IMR-90 (cell line): ENCODE measurements at regions not wholly inside any gene's neighbourhood (a gene's known extent, or its start where the extent isn't known, plus 50 kb on each side); places are given as distances from the start of the nearest gene placed in this dataset.

Experiments
- ATAC-seq: fragments of 200-7000 bp; cut with Tn5 transposase; 2 replicates; pipeline ENCODE4 v1.9.1; 2020; ENCODE audit warnings: low read depth, mild to moderate bottlenecking, moderate library complexity
- BruUV-seq: library from RNA; stranded (reverse); fragments of 400-500 nt; replicated peaks from 2 replicates; lab custom pipeline; 2021; lab: Mats Ljungman, UMichigan
- CTCF ChIA-PET: fragments of 300-600 bp; formaldehyde crosslinking; extraction: SDS; loops from one replicate; lab custom pipeline; 2021; ENCODE audit warnings: antibody characterized with exemption; lab: Yijun Ruan, JAX
- POLR2A ChIA-PET: fragments of 300-600 bp; sonication (Branson Sonifier 250); formaldehyde crosslinking; loops from one replicate; lab custom pipeline; 2022; ENCODE audit warnings: antibody characterized with exemption; ENCODE audit not compliant: unreplicated experiment; lab: Charles Lee
- DNase-seq: peaks from one replicate; pipeline ENCODE4 v3.0.0; 2013
- H2AFZ ChIP-seq: replicated peaks from 2 replicates; pipeline ENCODE3; 2013; ENCODE audit warnings: low read length, mild to moderate bottlenecking; ENCODE audit not compliant: poor library complexity
- H2AK5ac ChIP-seq: 2 replicates; pipeline ENCODE4 v1.6.1; 2013; ENCODE audit warnings: low read depth, low read length, inconsistent platforms
- H2AK9ac ChIP-seq: replicated peaks from 2 replicates; pipeline ENCODE3; 2013; ENCODE audit warnings: mild to moderate bottlenecking, low read depth, low read length, moderate library complexity; ENCODE audit not compliant: poor library complexity
- H2BK120ac ChIP-seq: 2 replicates; pipeline ENCODE4 v1.6.1; 2013; ENCODE audit warnings: low read depth, low read length, inconsistent platforms
- H2BK15ac ChIP-seq: 3 replicates; pipeline ENCODE4 v1.6.1; 2013; ENCODE audit warnings: low read depth, low read length, inconsistent platforms
- H2BK20ac ChIP-seq: 2 replicates; pipeline ENCODE4 v1.6.1; 2013; ENCODE audit warnings: low read depth, mild to moderate bottlenecking, inconsistent platforms, low read length, moderate library complexity
- H2BK5ac ChIP-seq: 2 replicates; pipeline ENCODE4 v1.6.1; 2013; ENCODE audit warnings: mild to moderate bottlenecking, low read depth, low read length, inconsistent platforms; ENCODE audit not compliant: poor library complexity, severe bottlenecking
- H3K14ac ChIP-seq: replicated peaks from 2 replicates; pipeline ENCODE4 v1.6.1; 2013; ENCODE audit warnings: low read depth, low read length, inconsistent platforms
- H3K18ac ChIP-seq: 2 replicates; pipeline ENCODE4 v1.6.1; 2013; ENCODE audit warnings: low read depth, low read length, control low read depth
- H3K23ac ChIP-seq: 2 replicates; pipeline ENCODE4 v1.6.1; 2013; ENCODE audit warnings: low read depth, low read length, inconsistent platforms
- H3K27ac ChIP-seq: 2 replicates; pipeline ENCODE4 v1.5.1; 2013; ENCODE audit warnings: mild to moderate bottlenecking, control low read depth, low read length; ENCODE audit not compliant: insufficient read depth
- H3K27me3 ChIP-seq: 2 replicates; pipeline ENCODE4 v1.6.1; 2013; ENCODE audit warnings: low read length; ENCODE audit not compliant: control insufficient read depth, insufficient read depth
- H3K36me3 ChIP-seq: 2 replicates; pipeline ENCODE4 v1.6.1; 2013; ENCODE audit warnings: low read length, mixed read lengths; ENCODE audit not compliant: control insufficient read depth, insufficient read depth
- H3K4ac ChIP-seq: 2 replicates; pipeline ENCODE4 v1.6.1; 2013; ENCODE audit warnings: low read depth, low read length, inconsistent platforms
- H3K4me1 ChIP-seq: 2 replicates; pipeline ENCODE4 v1.6.1; 2013; ENCODE audit warnings: low read length, mixed read lengths; ENCODE audit not compliant: control insufficient read depth, insufficient read depth
- H3K4me2 ChIP-seq: 2 replicates; pipeline ENCODE4 v1.6.1; 2013; ENCODE audit warnings: low read depth, mild to moderate bottlenecking, control low read depth, low read length, moderate library complexity
- H3K4me3 ChIP-seq: 2 replicates; pipeline ENCODE4 v1.5.1; 2013; ENCODE audit warnings: low read depth, mild to moderate bottlenecking, control low read depth, low read length, moderate library complexity; ENCODE audit not compliant: insufficient read depth
- H3K56ac ChIP-seq: 2 replicates; pipeline ENCODE4 v1.6.1; 2013; ENCODE audit warnings: low read length, inconsistent platforms; ENCODE audit not compliant: insufficient read depth; ENCODE audit errors: extremely low read depth
- H3K79me1 ChIP-seq, 2 experiments: 2 replicates each; pipeline ENCODE4 v1.6.1; 2013; ENCODE audit warnings: low read length in 2 of 2, inconsistent platforms in 1 of 2, low read depth in 1 of 2
- H3K9ac ChIP-seq: 2 replicates; pipeline ENCODE4 v1.6.1; 2013; ENCODE audit warnings: low read depth, low read length, control low read depth
- H3K9me1 ChIP-seq: 2 replicates; pipeline ENCODE4 v1.6.1; 2013; ENCODE audit warnings: low read length, inconsistent platforms; ENCODE audit not compliant: insufficient read depth
- H3K9me3 ChIP-seq: 2 replicates; pipeline ENCODE4 v1.6.1; 2013; ENCODE audit warnings: low read length; ENCODE audit not compliant: control insufficient read depth, insufficient read depth
- H4K20me1 ChIP-seq: 2 replicates; pipeline ENCODE4 v1.6.1; 2013; ENCODE audit warnings: low read length, inconsistent platforms; ENCODE audit not compliant: insufficient read depth
- H4K5ac ChIP-seq: 2 replicates; pipeline ENCODE4 v1.6.1; 2013; ENCODE audit warnings: mild to moderate bottlenecking, low read depth, low read length, control low read depth
- H4K8ac ChIP-seq, 2 experiments: 2 replicates each; pipeline ENCODE4 v1.6.1; 2013; ENCODE audit warnings: low read depth in 2 of 2, low read length in 2 of 2, control low read depth in 1 of 2, inconsistent platforms in 1 of 2
- H4K91ac ChIP-seq: 2 replicates; pipeline ENCODE4 v1.6.1; 2013; ENCODE audit warnings: low read depth, low read length, inconsistent platforms; ENCODE audit not compliant: insufficient read depth
- RAD21 ChIP-seq: IDR thresholded peaks from 2 replicates; pipeline ENCODE4 v1.6.1; 2012; ENCODE audit warnings: low read length, improper control_type of control experiment
- RCOR1 ChIP-seq: IDR thresholded peaks from 2 replicates; pipeline ENCODE4 v1.6.1; 2012; ENCODE audit warnings: mild to moderate bottlenecking, low read length, improper control_type of control experiment; ENCODE audit not compliant: insufficient replicate concordance
- WGBS, 2 experiments: methylation state at CpG; one replicate each; pipeline versions ENCODE4 v1.1.5 to v1.1.7; 2013; ENCODE audit warnings: missing lambda C conversion rate in 2 of 2; ENCODE audit not compliant: insufficient read length in 1 of 2; ENCODE audit errors: extremely low coverage in 2 of 2; 5-methylcytosine and 5-hydroxymethylcytosine counted together
- dilution Hi-C: fragments of 300-500 bp; cut with HindIII; formaldehyde crosslinking; loops from one replicate; pipeline ENCODE4 v1.14.3; 2018; ENCODE audit warnings: low sequenced_read_pairs; ENCODE audit not compliant: unreplicated experiment
- in situ Hi-C: fragments of 300-500 bp; cut with MboI; formaldehyde crosslinking; loops from 3 replicates; pipeline ENCODE4 v1.14.3; 2019; ENCODE audit warnings: low sequenced_read_pairs, inconsistent platforms, mixed read lengths
- intact Hi-C: fragments of 100-400 bp; cut with micrococcal nuclease; formaldehyde crosslinking; loops from 2 replicates; pipeline ENCODE4 v1.10.0; 2022

GRCh38 chr10:123550675-123551096 lies 115.5 kb upstream of the GPR26 start:
- Histone ChIP-seq H3K79me1 (no peaks in the 10 kb centered on the region), H3K27me3 (no peaks in the 10 kb centered on the region), H2BK20ac (no peak overlapping the region), H3K36me3 (no peaks in the 10 kb centered on the region), H3K9ac (no peak overlapping the region), H4K91ac (no peak overlapping the region), H3K23ac (no peak overlapping the region), H4K20me1 (no peaks in the 10 kb centered on the region), H2AFZ (no peak overlapping the region), H3K4me2 (no peak overlapping the region), H2BK5ac (no peak overlapping the region), H3K4me1 (no peaks in the 10 kb centered on the region), H3K18ac (no peak overlapping the region), H3K9me1 (no peaks in the 10 kb centered on the region), H3K27ac (no peak overlapping the region), H4K8ac (no peak overlapping the region), H2AK5ac (no peak overlapping the region), H3K9me3 (peaks cover 5% of the 10 kb centered on the region; the same call in 1 of the 2 replicates), H3K4me3 (no peak overlapping the region), H2BK15ac (no peak overlapping the region), H2AK9ac (no peak overlapping the region), H2BK120ac (no peak overlapping the region), H3K56ac (no peak overlapping the region), H4K5ac (no peak overlapping the region), H3K4ac (no peak overlapping the region), H3K14ac (no peak overlapping the region)
- ATAC-seq = no peak
- CTCF ChIA-PET = no interaction called here
- intact Hi-C loops (no loop called here), dilution Hi-C loops (no loop called here), in situ Hi-C loops (loop anchor here (5.0 to 25.0 kb wide), 3 partner anchors 418 to 888 kb away; a partner anchor contains a TSS)
- no peak for DNase-seq
- TF ChIP-seq RAD21 (no peak), RCOR1 (no peak)
- POLR2A ChIA-PET = no interaction called here
- no TSS peak for BruUV-seq
- WGBS, 2 experiments = no CpG with 5 or more reads among the region's 9 CpGs
